Astrocyte (in vitro differentiated cells and primary cell): ENCODE measurements at regions not wholly inside any gene's neighbourhood (a gene's known extent, or its start where the extent isn't known, plus 50 kb on each side); places are given as distances from the start of the nearest gene placed in this dataset.

Experiments
- EZH2 ChIP-seq: IDR thresholded peaks from 2 replicates; pipeline ENCODE4 v1.6.1; 2012; ENCODE audit warnings: mild to moderate bottlenecking, low read length, inconsistent platforms; ENCODE audit not compliant: insufficient read depth
- TF ChIP-seq, protein P1 (sequence below): IDR thresholded peaks from 2 replicates; pipeline ENCODE4 v1.5.1; 2011; ENCODE audit warnings: low read depth, mild to moderate bottlenecking, inconsistent platforms, low read length, moderate library complexity; ENCODE audit not compliant: insufficient read depth

DNA sequence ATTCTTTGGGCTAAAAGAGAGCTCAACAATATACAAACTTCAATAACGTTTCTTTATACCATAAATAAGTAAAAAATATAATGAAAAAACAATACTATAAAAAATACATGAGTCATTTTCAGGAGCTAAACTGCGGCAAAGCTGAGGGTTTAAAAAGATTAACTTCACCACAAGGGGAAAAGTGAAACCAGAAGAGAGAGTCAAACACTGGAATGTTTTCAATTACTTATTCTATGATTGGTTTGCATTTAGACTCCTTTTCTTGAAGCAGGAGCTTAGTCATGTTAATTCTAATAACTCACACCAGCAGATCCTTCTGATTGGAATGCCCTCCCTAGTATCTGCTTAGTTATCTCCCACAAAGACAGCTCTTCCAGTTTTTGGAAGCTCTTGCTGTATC lies 627.3 kb downstream of the UTRN start:
- TF ChIP-seq, protein P1, sequence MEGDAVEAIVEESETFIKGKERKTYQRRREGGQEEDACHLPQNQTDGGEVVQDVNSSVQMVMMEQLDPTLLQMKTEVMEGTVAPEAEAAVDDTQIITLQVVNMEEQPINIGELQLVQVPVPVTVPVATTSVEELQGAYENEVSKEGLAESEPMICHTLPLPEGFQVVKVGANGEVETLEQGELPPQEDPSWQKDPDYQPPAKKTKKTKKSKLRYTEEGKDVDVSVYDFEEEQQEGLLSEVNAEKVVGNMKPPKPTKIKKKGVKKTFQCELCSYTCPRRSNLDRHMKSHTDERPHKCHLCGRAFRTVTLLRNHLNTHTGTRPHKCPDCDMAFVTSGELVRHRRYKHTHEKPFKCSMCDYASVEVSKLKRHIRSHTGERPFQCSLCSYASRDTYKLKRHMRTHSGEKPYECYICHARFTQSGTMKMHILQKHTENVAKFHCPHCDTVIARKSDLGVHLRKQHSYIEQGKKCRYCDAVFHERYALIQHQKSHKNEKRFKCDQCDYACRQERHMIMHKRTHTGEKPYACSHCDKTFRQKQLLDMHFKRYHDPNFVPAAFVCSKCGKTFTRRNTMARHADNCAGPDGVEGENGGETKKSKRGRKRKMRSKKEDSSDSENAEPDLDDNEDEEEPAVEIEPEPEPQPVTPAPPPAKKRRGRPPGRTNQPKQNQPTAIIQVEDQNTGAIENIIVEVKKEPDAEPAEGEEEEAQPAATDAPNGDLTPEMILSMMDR: no peak
- TF ChIP-seq EZH2: no peak
